ENCODE measurements at regions not wholly inside any gene's neighbourhood (a gene's known extent, or its start where the extent isn't known, plus 50 kb on each side); places are given as distances from the start of the nearest gene placed in this dataset.

- TF ChIP-seq, protein P1, sequence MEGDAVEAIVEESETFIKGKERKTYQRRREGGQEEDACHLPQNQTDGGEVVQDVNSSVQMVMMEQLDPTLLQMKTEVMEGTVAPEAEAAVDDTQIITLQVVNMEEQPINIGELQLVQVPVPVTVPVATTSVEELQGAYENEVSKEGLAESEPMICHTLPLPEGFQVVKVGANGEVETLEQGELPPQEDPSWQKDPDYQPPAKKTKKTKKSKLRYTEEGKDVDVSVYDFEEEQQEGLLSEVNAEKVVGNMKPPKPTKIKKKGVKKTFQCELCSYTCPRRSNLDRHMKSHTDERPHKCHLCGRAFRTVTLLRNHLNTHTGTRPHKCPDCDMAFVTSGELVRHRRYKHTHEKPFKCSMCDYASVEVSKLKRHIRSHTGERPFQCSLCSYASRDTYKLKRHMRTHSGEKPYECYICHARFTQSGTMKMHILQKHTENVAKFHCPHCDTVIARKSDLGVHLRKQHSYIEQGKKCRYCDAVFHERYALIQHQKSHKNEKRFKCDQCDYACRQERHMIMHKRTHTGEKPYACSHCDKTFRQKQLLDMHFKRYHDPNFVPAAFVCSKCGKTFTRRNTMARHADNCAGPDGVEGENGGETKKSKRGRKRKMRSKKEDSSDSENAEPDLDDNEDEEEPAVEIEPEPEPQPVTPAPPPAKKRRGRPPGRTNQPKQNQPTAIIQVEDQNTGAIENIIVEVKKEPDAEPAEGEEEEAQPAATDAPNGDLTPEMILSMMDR (IDR thresholded peaks at IDR 0.05; ENCODE audit: low read depth, low read length), result no peak
- TF ChIP-seq EZH2phosphoT487 (IDR thresholded peaks at IDR 0.05; ENCODE audit: low read depth), result no peak
These were observed 396.8 kb downstream of the AEBP2 start for GRCh38 chr12:19836056-19836455.

Data from OCI-LY3 (cell line).